PC-9 (cell line): ENCODE measurements at regions not wholly inside any gene's neighbourhood (a gene's known extent, or its start where the extent isn't known, plus 50 kb on each side); places are given as distances from the start of the nearest gene placed in this dataset.

Source experiments
- BruUV-seq: library from RNA; stranded (reverse); fragments of 400-500 nt; replicated peaks from 2 replicates; lab custom pipeline; 2021; lab: Mats Ljungman, UMichigan
- CTCF ChIA-PET: fragments of 300-600 bp; sonication (Branson Sonifier 250); formaldehyde crosslinking; loops from one replicate; lab custom pipeline; 2022; ENCODE audit warnings: antibody characterized with exemption; lab: Charles Lee
- POLR2A ChIA-PET: fragments of 300-600 bp; sonication (Branson Sonifier 250); formaldehyde crosslinking; loops from one replicate; lab custom pipeline; 2022; ENCODE audit warnings: antibody characterized with exemption; ENCODE audit not compliant: unreplicated experiment; lab: Charles Lee
- DNase-seq, 2 experiments: peaks; one replicate each; pipeline versions ENCODE4 v3.0.0 to v3.0.0-alpha.2; 2015 to 2022; ENCODE audit warnings: mixed read lengths in 1 of 2
- H2AFZ ChIP-seq: fragments of 200-600 bp; sonication (generic); 2 replicates; pipeline ENCODE4 v1.8.1; 2017; ENCODE audit warnings: antibody characterized with exemption
- H3F3A ChIP-seq: fragments of 200-600 bp; sonication (generic); 2 replicates; pipeline ENCODE4 v1.8.1; 2017; ENCODE audit warnings: antibody characterized with exemption, mild to moderate bottlenecking, low read depth; ENCODE audit not compliant: insufficient read depth
- H3K27ac ChIP-seq: fragments of 200-600 bp; sonication (generic); 2 replicates; pipeline ENCODE4 v1.6.1; 2016; ENCODE audit warnings: mixed run types
- H3K27me3 ChIP-seq: fragments of 200-600 bp; sonication (generic); 2 replicates; pipeline ENCODE4 v1.6.1; 2016; ENCODE audit warnings: low read depth, mixed run types; ENCODE audit not compliant: insufficient read depth
- H3K36me3 ChIP-seq: fragments of 200-600 bp; sonication (generic); 2 replicates; pipeline ENCODE4 v1.6.1; 2016; ENCODE audit warnings: low read depth, mixed run types
- H3K4me1 ChIP-seq: fragments of 200-600 bp; sonication (generic); replicated peaks from 2 replicates; pipeline ENCODE4 v1.6.1; 2016; ENCODE audit warnings: mixed run types; ENCODE audit not compliant: insufficient read depth
- H3K4me2 ChIP-seq: fragments of 200-600 bp; sonication (generic); 2 replicates; pipeline ENCODE4 v1.6.1; 2017; ENCODE audit warnings: mixed run types
- H3K4me3 ChIP-seq: fragments of 200-600 bp; sonication (generic); 2 replicates; pipeline ENCODE4 v1.6.1; 2016; ENCODE audit warnings: mixed run types
- H3K79me2 ChIP-seq: fragments of 200-600 bp; sonication (generic); 2 replicates; pipeline ENCODE4 v1.6.1; 2017; ENCODE audit warnings: low read depth, mixed run types
- H3K9me2 ChIP-seq: fragments of 200-600 bp; sonication (generic); 2 replicates; pipeline ENCODE4 v1.8.1; 2017; ENCODE audit warnings: mild to moderate bottlenecking; ENCODE audit not compliant: insufficient read depth
- H3K9me3 ChIP-seq: fragments of 200-600 bp; sonication (generic); 2 replicates; pipeline ENCODE4 v1.8.1; 2016; ENCODE audit warnings: low read depth; ENCODE audit not compliant: insufficient read depth
- H4K20me1 ChIP-seq: fragments of 200-600 bp; sonication (generic); 2 replicates; pipeline ENCODE4 v1.8.1; 2017; ENCODE audit not compliant: insufficient read depth
- EZH2 ChIP-seq: fragments of 200-600 bp; sonication (generic); IDR thresholded peaks from 2 replicates; pipeline ENCODE4 v1.8.0; 2017; ENCODE audit warnings: antibody characterized with exemption, low read depth
- intact Hi-C: fragments of 100-400 bp; cut with micrococcal nuclease; formaldehyde crosslinking; loops from one replicate; pipeline ENCODE4 v1.10.0; 2022; ENCODE audit not compliant: unreplicated experiment
- TF ChIP-seq, protein P1 (sequence below): fragments of 200-600 bp; sonication (generic); conservative IDR thresholded peaks from 2 replicates; pipeline ENCODE4 v1.6.1; 2017; ENCODE audit warnings: mixed run types, antibody characterized with exemption, mild to moderate bottlenecking, moderate library complexity

- no TSS peak for BruUV-seq
- H4K20me1 ChIP-seq: no peaks in the 10 kb centered on the region
- no peaks in the 10 kb centered on the region for H3K4me1 ChIP-seq
- DNase-seq: no peak
- no peaks in the 10 kb centered on the region; the same call in 1 of the 2 replicates for H3K9me3 ChIP-seq
- no peak for TF ChIP-seq EZH2
- TF ChIP-seq, protein P1, sequence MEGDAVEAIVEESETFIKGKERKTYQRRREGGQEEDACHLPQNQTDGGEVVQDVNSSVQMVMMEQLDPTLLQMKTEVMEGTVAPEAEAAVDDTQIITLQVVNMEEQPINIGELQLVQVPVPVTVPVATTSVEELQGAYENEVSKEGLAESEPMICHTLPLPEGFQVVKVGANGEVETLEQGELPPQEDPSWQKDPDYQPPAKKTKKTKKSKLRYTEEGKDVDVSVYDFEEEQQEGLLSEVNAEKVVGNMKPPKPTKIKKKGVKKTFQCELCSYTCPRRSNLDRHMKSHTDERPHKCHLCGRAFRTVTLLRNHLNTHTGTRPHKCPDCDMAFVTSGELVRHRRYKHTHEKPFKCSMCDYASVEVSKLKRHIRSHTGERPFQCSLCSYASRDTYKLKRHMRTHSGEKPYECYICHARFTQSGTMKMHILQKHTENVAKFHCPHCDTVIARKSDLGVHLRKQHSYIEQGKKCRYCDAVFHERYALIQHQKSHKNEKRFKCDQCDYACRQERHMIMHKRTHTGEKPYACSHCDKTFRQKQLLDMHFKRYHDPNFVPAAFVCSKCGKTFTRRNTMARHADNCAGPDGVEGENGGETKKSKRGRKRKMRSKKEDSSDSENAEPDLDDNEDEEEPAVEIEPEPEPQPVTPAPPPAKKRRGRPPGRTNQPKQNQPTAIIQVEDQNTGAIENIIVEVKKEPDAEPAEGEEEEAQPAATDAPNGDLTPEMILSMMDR: no peak
- CTCF ChIA-PET: no interaction called here
- no peaks in the 10 kb centered on the region for H3K79me2 ChIP-seq
- intact Hi-C loops: no loop called here
- H3F3A ChIP-seq: no peaks in the 10 kb centered on the region
- H3K4me2 ChIP-seq: no peak overlapping the region
- no peak overlapping the region for H3K4me3 ChIP-seq
- no peaks in the 10 kb centered on the region for H3K9me2 ChIP-seq
- no peaks in the 10 kb centered on the region for H3K36me3 ChIP-seq
- POLR2A ChIA-PET: no interaction called here
- no peak overlapping the region for H3K27ac ChIP-seq
- H2AFZ ChIP-seq: no peak overlapping the region
- H3K27me3 ChIP-seq: no peaks in the 10 kb centered on the region
These were observed 318.8 kb upstream of the NOCT start for GRCh38 chr4:138696771-138697170.

- no peaks in the 10 kb centered on the region for H3K9me2 ChIP-seq
- intact Hi-C loops: no loop called here
- no peak overlapping the region for H2AFZ ChIP-seq
- no peak for DNase-seq
- no peaks in the 10 kb centered on the region for H3F3A ChIP-seq
- H3K27me3 ChIP-seq: no peaks in the 10 kb centered on the region
- H3K79me2 ChIP-seq: no peaks in the 10 kb centered on the region
- no TSS peak for BruUV-seq
- no peak overlapping the region for H3K27ac ChIP-seq
- H3K4me1 ChIP-seq: no peaks in the 10 kb centered on the region
- H3K4me3 ChIP-seq: no peak overlapping the region
- H4K20me1 ChIP-seq: no peaks in the 10 kb centered on the region
- no peak overlapping the region for H3K4me2 ChIP-seq
- no peak for TF ChIP-seq EZH2
- TF ChIP-seq, protein P1: no peak
- ChIA-PET CTCF (no interaction called here), POLR2A (no interaction called here)
- H3K9me3 ChIP-seq: no peaks in the 10 kb centered on the region; the same call in 1 of the 2 replicates
- no peaks in the 10 kb centered on the region for H3K36me3 ChIP-seq
These were observed 319.5 kb upstream of the NOCT start for GRCh38 chr4:138696058-138696457.

GRCh38 chr4:138693526-138693925, 322.1 kb upstream of the NOCT start:
- Histone ChIP-seq H3K9me2 (no peaks in the 10 kb centered on the region), H3F3A (no peaks in the 10 kb centered on the region), H3K9me3 (no peaks in the 10 kb centered on the region), H2AFZ (no peak overlapping the region), H3K36me3 (no peaks in the 10 kb centered on the region), H4K20me1 (no peaks in the 10 kb centered on the region), H3K27me3 (no peaks in the 10 kb centered on the region), H3K79me2 (no peaks in the 10 kb centered on the region), H3K27ac (no peak overlapping the region), H3K4me3 (no peak overlapping the region), H3K4me2 (no peak overlapping the region), H3K4me1 (no peaks in the 10 kb centered on the region)
- intact Hi-C loops: no loop called here
- BruUV-seq: no TSS peak
- TF ChIP-seq, protein P1: no peak
- no peak for TF ChIP-seq EZH2
- DNase-seq: no peak
- ChIA-PET CTCF (no interaction called here), POLR2A (no interaction called here)
